HG03097 (cell line): ENCODE measurements at regions not wholly inside any gene's neighbourhood (a gene's known extent, or its start where the extent isn't known, plus 50 kb on each side); places are given as distances from the start of the nearest gene placed in this dataset.
"Not testable (repeated sequence)": the region's sequence is repeated elsewhere in the genome, so short reads cannot be mapped to it uniquely, and the experiment has no call there.

Experiments
- ATAC-seq: cut with Tn5 transposase; IDR thresholded peaks from one replicate; pipeline ENCODE4 v1.9.1; 2021; ENCODE audit not compliant: unreplicated experiment, low FRiP score

- ATAC-seq: no peak
Observed at GRCh38 chr5:99765011-99765410, 770.2 kb upstream of the FAM174A start.

DNA sequence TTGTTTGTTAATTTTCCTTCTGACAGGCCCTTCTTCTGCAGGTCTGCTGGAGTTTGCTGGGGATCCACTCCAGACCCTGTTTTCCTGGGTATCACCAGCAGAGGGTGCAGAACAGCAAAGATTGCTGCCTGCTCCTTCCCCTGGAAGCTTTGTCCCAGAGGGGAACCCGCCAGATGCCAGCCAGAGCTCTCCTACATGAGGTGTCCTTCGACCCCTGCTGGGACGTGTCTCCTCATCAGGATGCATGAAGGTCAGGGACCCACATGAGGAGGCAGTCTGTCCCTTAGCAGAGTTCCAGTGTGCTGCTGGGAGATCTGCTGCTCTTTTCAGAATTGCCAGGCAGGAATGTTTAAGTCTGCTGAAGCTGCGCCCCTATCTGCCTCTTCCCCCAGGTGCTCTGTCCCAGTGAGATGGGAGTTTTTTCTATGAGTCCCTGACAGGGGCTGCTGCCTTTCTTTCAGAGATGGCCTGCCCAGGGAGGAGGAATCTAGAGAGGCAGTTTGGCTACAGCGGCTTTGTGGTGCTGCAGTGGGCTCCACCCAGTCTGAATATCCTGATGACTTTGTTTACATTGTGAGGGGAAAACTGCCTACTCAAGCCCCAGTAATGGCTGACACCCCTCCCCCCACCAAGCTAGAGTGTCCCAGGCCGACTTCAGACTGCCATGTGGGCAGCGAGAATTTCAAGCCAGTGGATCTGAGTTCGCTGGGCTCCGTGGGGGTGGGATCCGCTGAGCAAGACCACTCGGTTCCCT lies 772.0 kb upstream of the FAM174A start:
- ATAC-seq: no peak

GRCh38 chr5:99747342-99747741 lies 787.8 kb upstream of the FAM174A start:
- ATAC-seq: no peak

DNA sequence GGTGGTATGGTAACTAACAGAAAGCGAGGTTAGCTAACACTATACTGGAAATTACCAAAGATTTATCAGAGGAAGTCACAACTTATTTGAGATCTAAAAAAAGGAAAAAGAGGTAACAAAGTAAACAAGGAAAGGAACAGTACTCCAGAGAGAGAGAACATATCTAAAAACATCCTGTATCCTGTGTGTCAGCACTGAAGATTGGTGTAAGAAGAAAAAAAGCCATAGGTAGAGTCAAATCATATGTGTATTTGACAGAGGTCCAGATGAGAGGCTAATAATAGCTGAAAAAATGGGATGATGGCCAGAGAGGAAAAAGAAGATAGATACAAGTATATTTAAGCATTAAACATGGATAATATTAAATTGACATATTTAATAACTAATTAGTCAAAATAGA lies 802.0 kb upstream of the FAM174A start:
- not testable (repeated sequence) for ATAC-seq

DNA sequence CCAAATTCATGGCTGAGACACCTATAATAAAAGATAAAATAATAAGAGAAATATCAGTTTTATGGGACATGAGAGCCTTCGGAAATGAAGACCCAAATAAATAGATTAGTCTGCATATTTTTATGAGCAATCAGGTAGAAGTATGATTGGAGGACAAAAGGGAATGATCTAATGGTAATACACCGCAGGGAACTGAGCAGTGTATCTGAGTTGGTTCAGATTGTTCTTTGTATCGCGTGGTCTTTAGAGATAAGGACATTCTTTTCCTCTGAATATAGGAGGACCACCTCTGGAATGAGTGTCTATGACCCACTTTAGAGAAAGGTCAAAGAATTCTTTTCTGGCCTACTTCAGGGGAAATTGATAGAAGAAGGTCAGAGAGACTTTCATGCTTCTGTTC lies 801.8 kb upstream of the CHD1 start:
- not testable (repeated sequence) for ATAC-seq

- ATAC-seq: no peak
Observed at GRCh38 chr5:99724732-99725290, 796.0 kb upstream of the CHD1 start.

DNA sequence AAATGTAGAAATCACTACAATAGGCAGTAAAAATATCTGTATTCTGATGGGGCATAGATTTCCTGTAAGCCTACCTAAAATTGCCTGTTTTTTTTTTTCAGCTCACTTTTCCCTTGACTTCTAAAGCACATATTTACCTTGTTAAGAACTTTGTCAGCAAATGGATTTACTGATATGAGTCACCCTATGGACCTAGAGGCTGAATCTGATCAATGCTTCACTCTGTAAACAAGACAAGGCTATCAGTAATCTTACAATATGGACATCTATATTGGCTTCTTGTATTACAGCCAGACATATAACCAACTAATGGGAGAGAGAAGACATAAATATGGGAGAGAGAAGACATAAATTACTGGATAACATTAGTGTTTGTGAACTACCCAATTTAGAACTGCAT lies 792.7 kb upstream of the CHD1 start:
- ATAC-seq: no peak

- ATAC-seq: no peak
Observed at GRCh38 chr5:99715921-99716320, 787.1 kb upstream of the CHD1 start.

DNA sequence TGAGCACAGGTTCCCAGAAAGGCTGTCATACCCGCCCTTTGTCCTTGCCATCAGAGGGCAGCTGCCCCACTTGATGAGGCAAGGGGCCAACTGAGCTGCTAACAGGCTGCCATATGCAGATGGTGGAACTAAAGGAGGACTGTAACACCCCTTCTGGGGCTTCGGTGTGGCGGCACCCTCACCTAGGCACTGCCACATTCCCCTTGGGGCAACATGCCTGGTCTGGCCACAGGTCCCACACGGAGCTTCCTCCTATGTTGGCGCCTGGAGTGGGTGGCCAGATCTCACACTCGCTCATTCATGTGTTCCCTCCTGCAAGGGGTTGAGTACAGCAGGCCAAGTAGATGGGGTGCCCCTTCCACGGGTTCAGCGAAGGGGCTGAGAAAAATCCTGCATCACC lies 777.4 kb upstream of the CHD1 start:
- ATAC-seq: no peak

GRCh38 chr5:99702565-99702964 lies 773.8 kb upstream of the CHD1 start:
- ATAC-seq: no peak

DNA sequence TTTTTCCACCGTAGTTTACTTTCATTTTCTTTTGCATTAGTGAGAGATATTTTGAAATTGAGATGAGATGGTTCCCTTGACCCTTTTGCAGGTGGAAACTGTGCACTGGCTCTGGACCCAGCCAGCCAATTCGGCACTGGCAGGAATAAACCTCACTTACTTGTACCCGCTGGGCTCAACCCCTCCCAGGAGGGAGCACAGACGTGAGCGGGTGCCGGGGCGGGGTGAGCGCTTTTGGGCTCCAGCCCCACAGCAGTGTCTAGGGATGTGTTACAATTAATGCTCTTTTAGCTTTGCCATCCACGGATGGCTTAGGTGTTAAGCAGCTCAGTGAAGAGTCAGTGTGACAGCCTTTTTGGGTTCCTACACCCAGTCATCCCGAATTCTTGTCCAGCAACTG lies 766.1 kb upstream of the CHD1 start:
- ATAC-seq: no peak

DNA sequence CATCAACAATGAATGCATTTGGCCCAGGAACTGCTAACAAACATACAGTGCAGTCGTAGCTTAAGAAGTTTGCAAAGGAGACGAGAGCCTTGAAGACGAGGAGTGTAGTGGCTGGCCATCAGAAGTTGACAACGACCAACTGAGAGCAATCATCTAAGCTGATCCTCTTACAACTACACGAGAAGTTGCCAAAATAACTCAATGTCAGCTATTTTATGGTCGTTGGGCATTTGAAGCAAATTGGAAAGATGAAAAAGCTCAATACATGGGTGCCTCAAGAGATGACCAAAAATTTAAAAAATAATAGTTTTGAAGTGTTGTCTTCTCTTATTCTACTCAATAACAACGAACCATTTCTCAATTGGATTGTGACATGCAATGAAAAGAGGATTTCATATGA lies 757.7 kb upstream of the CHD1 start:
- ATAC-seq: no peak

DNA sequence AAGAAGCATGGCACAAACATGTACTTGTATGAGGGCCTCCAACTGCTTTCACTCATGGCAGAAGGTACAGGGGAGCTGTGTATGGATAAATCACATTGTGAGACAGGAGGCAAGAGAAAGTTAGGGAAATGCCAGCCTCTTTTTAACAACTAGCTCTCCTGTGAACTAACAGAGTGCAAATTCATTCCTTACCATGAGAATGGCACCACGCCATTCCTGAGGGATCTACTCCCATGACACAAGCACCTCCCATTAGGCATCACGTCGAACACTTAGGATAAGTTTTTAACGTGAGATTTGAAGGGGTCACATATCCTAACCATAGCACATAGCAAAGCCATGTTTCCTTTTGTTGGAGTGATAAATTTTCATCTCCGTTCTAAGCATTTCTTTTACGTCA lies 747.2 kb upstream of the CHD1 start:
- no peak for ATAC-seq

DNA sequence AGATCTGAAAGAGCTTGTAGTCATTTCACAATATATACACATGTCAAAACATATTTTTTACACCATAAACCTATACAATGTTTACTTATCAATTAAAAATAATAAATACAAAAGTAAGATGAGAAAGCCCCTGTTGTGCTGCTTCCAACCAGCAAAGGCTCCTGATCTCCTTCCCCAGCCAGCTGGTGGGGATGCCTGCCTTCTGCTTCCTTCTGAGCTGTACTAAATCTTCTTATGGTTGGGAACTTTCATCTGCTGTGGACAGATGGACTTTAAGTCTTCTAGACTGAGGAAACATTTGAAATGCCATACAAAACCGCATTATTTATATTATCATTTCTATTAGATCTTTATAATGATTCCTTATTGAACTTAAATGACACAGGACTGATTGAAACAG lies 745.3 kb upstream of the CHD1 start:
- ATAC-seq: no peak

DNA sequence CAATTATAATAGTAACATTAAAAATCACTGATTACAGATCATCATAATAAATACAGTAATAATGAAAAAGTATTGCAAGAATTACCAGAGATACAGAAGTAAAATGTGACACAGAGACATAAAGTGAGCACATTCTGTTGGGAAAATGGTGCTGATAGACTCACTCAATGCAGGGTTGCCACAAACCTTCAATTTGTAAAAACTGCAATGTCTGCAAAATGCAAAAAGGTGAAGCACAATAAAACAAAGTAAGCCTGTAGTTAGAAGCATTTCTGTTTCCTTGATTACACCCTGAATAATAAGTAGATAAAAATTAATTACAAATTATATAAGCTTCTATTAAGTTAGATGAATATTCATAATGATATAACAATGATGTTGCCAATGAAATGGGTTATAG lies 736.2 kb upstream of the CHD1 start:
- no peak for ATAC-seq

GRCh38 chr5:99651298-99651697 lies 722.5 kb upstream of the CHD1 start:
- ATAC-seq: no peak

- no peak for ATAC-seq
Observed at GRCh38 chr5:99646011-99646647, 717.3 kb upstream of the CHD1 start.

DNA sequence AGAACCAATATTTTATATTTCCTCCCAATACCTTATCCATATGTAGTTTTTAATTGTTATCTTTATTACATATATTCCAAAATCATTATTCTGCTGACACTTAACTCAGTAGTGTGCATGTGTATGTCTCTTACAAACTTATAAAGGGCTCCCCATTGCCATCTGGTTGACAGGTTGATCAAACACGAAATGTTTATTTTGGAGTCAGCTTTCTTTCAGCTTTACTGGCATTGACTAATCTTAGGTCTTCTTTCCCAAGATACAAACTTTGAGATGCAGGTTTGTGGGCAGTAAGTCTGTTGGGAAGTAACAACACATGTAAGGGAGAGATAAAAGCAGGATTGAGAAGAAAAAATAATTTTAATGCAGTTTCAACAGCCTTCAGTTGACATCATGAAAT lies 716.0 kb upstream of the CHD1 start:
- ATAC-seq: no peak

DNA sequence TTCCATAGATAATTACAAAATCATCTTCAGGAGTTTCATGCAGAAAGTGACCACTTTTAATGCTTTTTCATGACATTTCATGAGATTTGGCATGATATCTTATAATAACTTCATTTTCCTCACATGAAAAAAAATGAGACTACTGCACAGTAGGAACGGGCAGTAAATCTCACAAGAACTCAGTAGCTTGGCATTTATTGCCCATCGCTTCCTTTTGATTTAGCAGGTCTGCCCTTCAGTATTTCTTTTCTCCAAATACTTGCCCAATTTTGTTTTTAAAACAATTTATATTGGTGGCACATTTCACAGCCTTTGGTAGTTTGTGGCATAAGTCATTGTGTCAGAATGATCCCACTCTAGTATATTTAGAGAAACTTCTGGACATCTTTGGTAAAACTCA lies 711.8 kb upstream of the CHD1 start:
- no peak for ATAC-seq

DNA sequence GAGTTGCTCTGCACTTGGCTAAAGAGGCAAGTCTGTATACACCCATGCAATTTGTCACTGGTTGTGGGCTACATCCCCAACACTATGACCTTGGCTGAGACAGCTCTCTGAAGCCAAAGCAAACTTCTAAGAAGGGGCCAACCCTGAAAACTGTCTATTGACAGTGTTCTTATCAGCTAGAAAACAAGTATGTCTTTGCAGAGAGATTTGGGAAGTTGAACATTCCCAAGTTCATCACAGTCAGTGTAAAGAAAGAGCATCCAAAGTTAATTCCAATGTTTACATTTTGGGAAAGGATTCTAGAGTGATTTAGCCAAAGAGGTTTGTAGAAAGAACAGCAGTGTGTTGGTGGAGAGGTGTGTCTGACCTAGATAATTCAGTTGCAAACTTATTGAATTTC lies 711.1 kb upstream of the CHD1 start:
- no peak for ATAC-seq

GRCh38 chr5:99636663-99637062 lies 707.9 kb upstream of the CHD1 start:
- no peak for ATAC-seq
